AG04449 (cell line): ENCODE measurements at regions not wholly inside any gene's neighbourhood (a gene's known extent, or its start where the extent isn't known, plus 50 kb on each side); places are given as distances from the start of the nearest gene placed in this dataset.

ENCODE experiments used
- CTCF ChIA-PET: fragments of 350-600 bp; formaldehyde crosslinking; extraction: SDS; loops from one replicate; lab custom pipeline; 2021; ENCODE audit warnings: antibody characterized with exemption; lab: Yijun Ruan, JAX
- POLR2A ChIA-PET: fragments of 400-600, 350-600 bp; formaldehyde crosslinking; extraction: SDS; loops from one replicate; lab custom pipeline; 2020; ENCODE audit warnings: antibody characterized with exemption, inconsistent platforms; lab: Yijun Ruan, JAX
- DNase-seq: peaks from one replicate; pipeline ENCODE4 v3.0.0-alpha.2; 2010; ENCODE audit warnings: low read depth, low spot score
- H3K4me3 ChIP-seq: 2 replicates; pipeline ENCODE4 v1.5.1; 2011; ENCODE audit warnings: low read depth, mild to moderate bottlenecking, control low read depth, low read length
- CTCF ChIP-seq: IDR thresholded peaks from one replicate; pipeline ENCODE4 v1.5.1; 2011; ENCODE audit warnings: mild to moderate bottlenecking, moderate library complexity, low read length, control low read depth, inconsistent platforms; ENCODE audit not compliant: insufficient read depth; ENCODE audit errors: missing control alignments

- no peak overlapping the region for H3K4me3 ChIP-seq
- TF ChIP-seq CTCF, result no peak
- ChIA-PET POLR2A (interaction anchor here (0.6 kb wide), 1 partner anchor 28 kb away, joined by 6 read pairs; no protein-coding TSS in a partner anchor), CTCF (no interaction called here)
- DNase-seq, result no peak
Observed at GRCh38 chr2:12455661-12456060, 261.1 kb upstream of the TRIB2 start.

DNA sequence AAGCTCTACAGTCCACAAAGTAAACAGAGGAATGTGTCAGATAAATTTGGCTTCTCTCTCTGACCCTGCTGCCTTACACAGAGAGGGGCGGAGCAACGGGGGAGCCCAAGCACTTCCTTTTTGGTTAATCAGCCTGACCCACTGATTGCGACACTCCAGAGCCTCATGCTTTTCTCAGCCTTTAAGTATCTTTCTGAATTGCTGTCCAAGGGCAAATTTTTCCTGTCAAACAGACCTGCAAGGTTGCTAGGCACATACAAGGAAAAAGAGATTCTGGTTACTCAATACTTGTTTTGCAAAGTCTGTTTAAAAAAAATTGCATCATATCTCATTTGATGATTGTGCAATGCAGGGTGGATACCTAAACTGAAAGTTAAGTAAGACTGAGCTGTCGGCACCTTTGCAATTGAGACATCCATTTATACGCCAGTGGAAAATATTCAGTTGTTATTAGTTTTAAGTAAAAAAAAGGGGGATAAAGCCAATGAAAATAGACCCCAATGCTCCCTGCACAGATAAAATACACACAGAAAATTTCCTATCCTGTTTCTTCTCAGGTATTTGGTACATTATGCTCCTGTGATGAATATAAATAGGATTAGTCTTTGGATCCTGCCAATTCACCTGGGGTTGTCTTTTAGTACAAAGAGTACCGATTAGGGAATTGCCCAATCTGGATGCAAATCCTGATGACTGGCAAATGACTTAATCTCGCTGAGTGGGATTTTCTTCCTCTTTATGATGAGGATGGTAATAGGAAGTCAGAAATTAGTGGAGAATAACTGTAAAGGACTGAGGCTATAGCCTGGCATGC, 260.2 kb upstream of the TRIB2 start:
- POLR2A ChIA-PET, result interaction anchor here (0.6 to 0.7 kb wide), 2 partner anchors 27 to 228 kb away, joined by 4 to 6 read pairs; no protein-coding TSS in a partner anchor
- TF ChIP-seq CTCF, result no peak
- CTCF ChIA-PET, result no interaction called here
- peak; percentile 98 for DNase-seq
- no peak overlapping the region for H3K4me3 ChIP-seq

DNA sequence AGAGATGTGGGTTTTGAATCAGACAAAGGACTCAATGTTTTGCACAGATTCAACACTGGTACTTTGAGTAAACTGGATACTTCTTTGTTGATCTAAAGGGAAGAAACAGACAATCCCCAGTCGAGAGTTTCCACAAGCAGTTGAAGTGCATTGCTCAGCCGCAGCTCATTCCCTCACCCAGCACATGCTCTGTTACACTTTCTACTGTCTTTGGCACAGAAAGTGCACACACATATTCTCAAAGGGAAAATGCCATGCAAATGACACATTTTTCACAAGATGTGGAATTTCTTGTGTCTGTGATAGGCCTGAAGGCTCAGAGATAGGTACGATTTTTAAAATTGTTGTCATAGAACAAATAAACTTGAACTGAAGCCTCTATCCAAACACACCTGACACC, 258.9 kb upstream of the TRIB2 start:
- CTCF ChIA-PET, result no interaction called here
- POLR2A ChIA-PET, result no interaction called here
- TF ChIP-seq CTCF, result no peak
- DNase-seq, result no peak
- no peak overlapping the region for H3K4me3 ChIP-seq

GRCh38 chr2:12463189-12463588, 253.5 kb upstream of the TRIB2 start:
- CTCF ChIA-PET, result no interaction called here

GRCh38 chr2:12465631-12466135, 251.1 kb upstream of the TRIB2 start:
- no peak for TF ChIP-seq CTCF
- CTCF ChIA-PET, result no interaction called here
- no peak for DNase-seq

More at GRCh38 chr2:12463189-12463588, 253.5 kb upstream of the TRIB2 start:
- DNase-seq, result no peak
- no peak overlapping the region for H3K4me3 ChIP-seq
- POLR2A ChIA-PET, result no interaction called here
- no peak for TF ChIP-seq CTCF

DNA sequence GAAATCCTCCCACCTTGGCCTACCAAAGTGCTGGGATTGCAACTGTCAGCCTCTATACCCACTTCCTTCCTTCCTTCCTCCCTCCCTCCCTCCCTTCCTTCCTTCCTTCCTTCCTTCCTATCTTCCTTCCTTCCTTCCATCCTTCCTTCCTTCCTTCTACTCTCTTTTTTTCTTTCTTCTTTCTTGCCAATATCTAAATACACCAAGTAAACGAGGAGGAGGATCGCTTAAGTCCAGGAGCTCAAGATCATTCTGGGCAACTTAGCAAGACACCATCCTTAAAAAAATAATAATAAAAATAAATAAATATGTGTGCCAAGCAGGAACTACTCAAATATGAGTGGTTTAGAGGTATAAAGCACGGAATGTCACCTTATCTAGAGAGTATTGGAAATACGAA, 249.4 kb upstream of the TRIB2 start:
- DNase-seq, result no peak
- ChIA-PET CTCF (no interaction called here), POLR2A (no interaction called here)
- no peak overlapping the region for H3K4me3 ChIP-seq
- no peak for TF ChIP-seq CTCF

More at GRCh38 chr2:12465631-12466135, 251.1 kb upstream of the TRIB2 start:
- H3K4me3 ChIP-seq, result no peak overlapping the region
- POLR2A ChIA-PET, result no interaction called here
